Coronary artery (tissue), 2 donors: ENCODE measurements at regions not wholly inside any gene's neighbourhood (a gene's known extent, or its start where the extent isn't known, plus 50 kb on each side); places are given as distances from the start of the nearest gene placed in this dataset.

Experiments
- DNase-seq: peaks from one replicate; pipeline ENCODE4 v3.0.0-alpha.2; 2017; ENCODE audit warnings: low spot score
- H3K27ac ChIP-seq, 2 donors: fragments of 200-600 bp; sonication (generic); one replicate each; pipeline ENCODE4 v1.5.1; 2016 to 2019
- H3K4me3 ChIP-seq: fragments of 200-600 bp; sonication (generic); 2 replicates; pipeline ENCODE4 v1.5.1; 2016; ENCODE audit warnings: mild to moderate bottlenecking, moderate library complexity
- TF ChIP-seq, protein P1 (sequence below): fragments of 200-600 bp; sonication (generic); IDR thresholded peaks from one replicate; pipeline ENCODE4 v1.5.1; 2019; ENCODE audit warnings: antibody characterized with exemption

DNA sequence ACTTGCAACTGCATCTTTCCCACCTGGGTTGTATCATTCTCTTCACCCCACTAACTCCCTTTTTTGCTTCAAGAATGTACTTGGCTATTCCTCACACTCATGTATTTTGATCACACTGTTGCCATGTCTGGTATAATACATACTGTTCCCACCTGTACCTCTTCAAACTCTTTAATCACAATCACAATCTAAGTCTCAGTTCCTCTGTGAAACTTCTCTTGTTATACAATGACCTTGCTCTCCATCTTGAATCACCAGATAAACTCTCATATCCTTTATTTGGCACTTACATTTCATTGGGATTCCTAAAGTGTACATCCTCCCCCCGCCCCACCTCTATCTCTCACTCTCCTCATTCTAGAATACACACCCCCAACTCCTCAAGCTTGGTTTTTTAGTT is 516.0 kb upstream of the CHORDC1 start:
- Histone ChIP-seq H3K27ac (no peak overlapping the region), H3K4me3 (no peak overlapping the region)
- no peak for DNase-seq
- TF ChIP-seq, protein P1, sequence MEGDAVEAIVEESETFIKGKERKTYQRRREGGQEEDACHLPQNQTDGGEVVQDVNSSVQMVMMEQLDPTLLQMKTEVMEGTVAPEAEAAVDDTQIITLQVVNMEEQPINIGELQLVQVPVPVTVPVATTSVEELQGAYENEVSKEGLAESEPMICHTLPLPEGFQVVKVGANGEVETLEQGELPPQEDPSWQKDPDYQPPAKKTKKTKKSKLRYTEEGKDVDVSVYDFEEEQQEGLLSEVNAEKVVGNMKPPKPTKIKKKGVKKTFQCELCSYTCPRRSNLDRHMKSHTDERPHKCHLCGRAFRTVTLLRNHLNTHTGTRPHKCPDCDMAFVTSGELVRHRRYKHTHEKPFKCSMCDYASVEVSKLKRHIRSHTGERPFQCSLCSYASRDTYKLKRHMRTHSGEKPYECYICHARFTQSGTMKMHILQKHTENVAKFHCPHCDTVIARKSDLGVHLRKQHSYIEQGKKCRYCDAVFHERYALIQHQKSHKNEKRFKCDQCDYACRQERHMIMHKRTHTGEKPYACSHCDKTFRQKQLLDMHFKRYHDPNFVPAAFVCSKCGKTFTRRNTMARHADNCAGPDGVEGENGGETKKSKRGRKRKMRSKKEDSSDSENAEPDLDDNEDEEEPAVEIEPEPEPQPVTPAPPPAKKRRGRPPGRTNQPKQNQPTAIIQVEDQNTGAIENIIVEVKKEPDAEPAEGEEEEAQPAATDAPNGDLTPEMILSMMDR: no peak

DNA sequence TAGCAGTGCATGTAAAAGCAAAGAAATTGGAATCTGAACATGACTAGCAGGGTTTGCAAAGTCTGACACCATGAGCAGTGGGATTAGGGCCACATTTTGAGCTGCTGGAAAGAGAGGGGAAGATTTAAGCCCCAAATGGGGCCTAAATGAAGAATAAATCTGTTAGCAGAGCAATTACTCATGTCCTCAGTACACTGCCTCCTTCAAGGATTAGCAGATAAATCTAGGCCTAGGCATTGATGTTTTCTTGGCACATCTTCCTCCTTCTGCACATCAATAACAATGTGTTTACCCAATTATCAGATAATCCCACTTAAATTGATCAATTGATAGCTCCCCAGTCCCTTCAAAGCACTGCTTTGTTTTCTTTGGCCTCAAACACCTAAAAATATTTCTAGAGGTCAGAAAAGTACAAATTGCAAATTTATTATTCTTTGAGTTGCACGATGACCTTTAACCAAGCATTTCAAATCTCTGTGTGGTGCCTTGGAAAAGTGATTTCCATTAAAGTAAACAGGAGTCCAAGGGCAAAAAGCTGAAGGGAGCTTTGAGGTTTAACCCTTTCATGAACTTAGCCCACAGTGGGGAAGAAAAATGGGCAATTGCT is 514.7 kb upstream of the CHORDC1 start:
- TF ChIP-seq, protein P1: no peak
- no peak overlapping the region for H3K27ac ChIP-seq
- no peak for DNase-seq
- H3K4me3 ChIP-seq: no peak overlapping the region

DNA sequence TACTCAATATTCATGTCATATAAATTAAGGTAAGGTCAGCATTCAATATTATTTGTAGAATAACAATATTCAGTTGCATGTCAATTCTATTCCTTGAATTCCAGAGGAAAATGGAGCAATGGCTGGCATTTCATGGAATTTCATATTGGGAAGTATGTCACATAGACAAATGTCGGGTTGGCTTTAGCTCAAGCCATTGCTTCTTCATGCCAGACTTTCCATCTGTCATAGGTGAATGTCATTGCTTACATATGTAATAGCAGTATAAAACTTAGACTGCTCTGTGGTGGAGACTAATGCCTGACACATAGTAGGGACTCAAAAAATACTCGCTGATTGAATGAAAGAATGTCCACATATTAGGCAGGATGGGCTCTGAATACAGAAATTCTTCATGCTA is 509.6 kb upstream of the CHORDC1 start:
- TF ChIP-seq, protein P1: no peak
- Histone ChIP-seq H3K27ac (no peak overlapping the region), H3K4me3 (no peak overlapping the region)
- no peak for DNase-seq

DNA sequence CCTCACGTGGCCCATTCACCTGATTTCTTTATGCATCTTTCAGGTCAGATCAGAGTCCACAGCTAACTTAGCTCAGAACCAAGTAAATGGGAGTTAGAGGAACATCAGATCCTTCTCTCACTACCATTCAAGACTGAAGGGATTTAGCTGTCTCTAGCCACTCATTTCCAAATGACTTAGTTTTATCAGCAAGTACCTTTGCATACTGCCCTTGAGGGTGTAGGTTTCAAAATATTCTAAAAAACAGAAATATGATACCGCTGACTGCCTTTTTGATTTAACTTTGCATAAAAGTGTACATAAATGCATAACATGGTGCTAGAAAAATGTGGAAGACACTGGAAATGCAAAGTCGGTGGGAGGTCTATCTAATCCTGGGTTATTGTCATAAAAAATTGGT is 500.6 kb upstream of the CHORDC1 start:
- TF ChIP-seq, protein P1: no peak
- Histone ChIP-seq H3K4me3 (no peak overlapping the region), H3K27ac (no peak overlapping the region)
- no peak for DNase-seq

DNA sequence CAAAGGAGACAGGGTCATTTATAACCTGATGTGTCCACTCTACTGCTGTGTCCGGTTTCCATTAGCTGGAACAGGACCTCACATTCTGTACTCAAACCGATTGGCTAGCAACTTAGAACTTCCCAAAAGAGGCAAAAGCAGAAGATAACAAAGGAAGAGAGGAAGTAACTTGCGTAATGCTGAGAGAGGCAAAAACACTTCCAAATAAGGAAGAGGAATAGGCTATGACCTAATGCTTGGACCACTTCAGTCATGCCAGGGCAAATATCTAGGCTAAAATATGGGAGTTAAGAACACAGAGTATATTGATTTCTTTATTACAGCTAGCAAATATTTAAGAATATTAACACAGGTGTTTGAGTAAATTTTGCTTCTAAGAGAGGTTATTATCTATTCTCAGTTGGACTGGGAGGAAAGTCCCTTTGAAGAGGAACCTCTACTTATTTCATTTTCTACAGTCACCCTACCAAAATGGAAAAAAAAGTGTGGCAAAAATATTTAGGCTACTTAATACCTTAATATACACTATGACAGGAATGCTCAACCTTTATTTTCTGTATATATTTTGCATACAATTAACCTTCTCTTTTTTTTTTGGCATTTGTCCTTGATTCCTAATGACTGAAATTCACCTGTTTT is 499.8 kb upstream of the CHORDC1 start:
- Histone ChIP-seq H3K27ac (no peak overlapping the region), H3K4me3 (no peak overlapping the region)
- TF ChIP-seq, protein P1: no peak
- no peak for DNase-seq

DNA sequence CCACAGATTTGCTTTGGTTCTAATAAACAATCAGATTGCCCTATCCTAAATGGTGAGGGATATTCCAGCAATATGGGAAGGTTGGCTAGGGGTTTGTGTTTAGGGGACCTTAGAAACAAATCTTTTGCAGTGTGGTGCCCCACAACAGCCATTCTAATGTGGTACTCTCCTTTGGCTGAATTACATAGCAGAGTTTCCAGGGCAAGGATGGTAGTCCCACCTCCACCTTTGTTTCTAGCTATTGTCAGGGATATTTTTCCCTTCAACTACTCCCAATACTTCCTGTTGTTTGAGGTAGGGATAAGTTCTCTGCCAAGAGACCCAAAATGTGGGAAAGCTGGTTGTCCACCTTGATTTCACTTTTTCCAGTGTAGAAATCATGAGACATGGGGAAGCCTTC is 494.7 kb upstream of the CHORDC1 start:
- Histone ChIP-seq H3K4me3 (no peak overlapping the region), H3K27ac (no peak overlapping the region)

DNA sequence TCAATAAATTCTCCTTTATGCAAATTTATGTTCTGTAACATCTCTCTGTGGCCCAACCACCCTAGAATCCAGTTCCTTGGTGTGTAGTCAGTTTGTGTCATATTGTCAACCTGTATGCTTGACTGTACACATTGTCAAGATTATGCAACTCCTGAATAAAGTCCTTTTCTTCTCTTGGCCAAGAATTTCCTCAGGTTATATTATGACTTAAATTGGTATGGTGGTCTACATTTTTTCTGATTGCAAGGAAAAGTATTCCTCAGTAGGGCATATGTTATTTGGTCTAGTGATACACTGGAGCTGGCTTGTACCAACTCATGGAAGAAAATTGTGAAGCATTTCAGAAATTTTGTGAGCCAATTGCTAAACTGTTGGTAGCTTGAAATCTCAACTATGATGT is 482.8 kb upstream of the CHORDC1 start:
- TF ChIP-seq, protein P1: no peak
- Histone ChIP-seq H3K4me3 (no peak overlapping the region), H3K27ac (no peak overlapping the region)
- no peak for DNase-seq

More for the DNA sequence above, 494.7 kb upstream of the CHORDC1 start:
- DNase-seq: no peak
- TF ChIP-seq, protein P1: no peak
